ENCODE measurements at regions not wholly inside any gene's neighbourhood (a gene's known extent, or its start where the extent isn't known, plus 50 kb on each side); places are given as distances from the start of the nearest gene placed in this dataset.

- 0% methylated on average over 2 of the region's 2 CpGs for WGBS (ENCODE audit: insufficient coverage, low coverage, missing lambda C conversion rate)
- FAIRE-seq (no peak), DNase-seq (ENCODE audit: extremely low read depth in 1 of 4, low spot score in 3 of 4) (no peak), ATAC-seq (no peak)
- intact Hi-C loops (cut with micrococcal nuclease): no loop called here
- Histone ChIP-seq H3K9ac (ENCODE audit: insufficient read depth in 1 of 2, low read depth in 2 of 2, low read length in 2 of 2) (no peak overlapping the region), H2AFZ (ENCODE audit: low read depth, low read length) (no peak overlapping the region), H3K36me3 (ENCODE audit: control insufficient read depth, insufficient read depth, low read length) (no peaks in the 10 kb centered on the region), H3K9me3 (replicated peaks; ENCODE audit: control insufficient read depth, insufficient read depth, low read depth, low read length) (no peaks in the 10 kb centered on the region), H3K27ac (ENCODE audit: extremely low read depth, low read depth, low read length) (no peak overlapping the region), H3K79me2 (ENCODE audit: control insufficient read depth, insufficient read depth, low read length) (no peaks in the 10 kb centered on the region), H3K4me1 (replicated peaks in 1 of 2; ENCODE audit: control insufficient read depth in 2 of 2, insufficient read depth in 2 of 2, low read length in 2 of 2) (no peaks in the 10 kb centered on the region), H3K9me1 (ENCODE audit: control insufficient read depth, insufficient read depth, low read length) (no peaks in the 10 kb centered on the region), H3K4me3 (no peak overlapping the region), H4K20me1 (replicated peaks; ENCODE audit: control insufficient read depth, insufficient read depth, low read length) (no peaks in the 10 kb centered on the region), H3K4me2 (ENCODE audit: insufficient read depth, low read length) (no peak overlapping the region), H3K27me3 (ENCODE audit: control insufficient read depth in 2 of 2, insufficient read depth in 2 of 2, low read length in 2 of 2) (no peaks in the 10 kb centered on the region; a peak in 1 of 5 replicates)
- in situ Hi-C loops (cut with MboI): no loop called here
- ChIA-PET POLR2A (no interaction called here), CTCF (ENCODE audit: low intra/inter-chr PET ratio) (no interaction called here)
- BruUV-seq (replicated peaks): no TSS peak
- no peak for TF ChIP-seq BCOR (IDR thresholded peaks at IDR 0.05)
- no peak for TF ChIP-seq ZNF146 (CRISPR knock-in tag; IDR thresholded peaks at IDR 0.05; ENCODE audit: unreplicated experiment)
- TF ChIP-seq TCF7 (IDR thresholded peaks at IDR 0.05; ENCODE audit: borderline replicate concordance): no peak
- TF ChIP-seq ETS2 (tag; IDR thresholded peaks at IDR 0.05; ENCODE audit: borderline replicate concordance, poor library complexity, severe bottlenecking): no peak
- TF ChIP-seq RBM14 (IDR thresholded peaks at IDR 0.05; ENCODE audit: borderline replicate concordance, insufficient read depth, low read depth, low read length): no peak
- TF ChIP-seq CSDE1 (IDR thresholded peaks at IDR 0.05): no peak
- no peak for TF ChIP-seq DEAF1 (CRISPR knock-in tag; IDR thresholded peaks at IDR 0.05)
- no peak for TF ChIP-seq HOMEZ (CRISPR knock-in tag; IDR thresholded peaks at IDR 0.05)
- TF ChIP-seq BCL6 (CRISPR knock-in tag; IDR thresholded peaks at IDR 0.05): no peak
- no peak for TF ChIP-seq FOXA1 (IDR thresholded peaks at IDR 0.05; ENCODE audit: borderline replicate concordance)
- TF ChIP-seq ZBTB8A (IDR thresholded peaks at IDR 0.05; ENCODE audit: partially characterized antibody): no peak
- TF ChIP-seq ZNF512 (tag; IDR thresholded peaks at IDR 0.05): no peak
- no peak for TF ChIP-seq EGR1 (conservative IDR thresholded peaks at IDR 0.05)
- TF ChIP-seq ZNF609 (CRISPR knock-in tag; IDR thresholded peaks at IDR 0.05; ENCODE audit: borderline replicate concordance): no peak
Observed at GRCh38 chr14:71221119-71221518, 313.9 kb downstream of the PCNX1 start.

Measured in K562 (cell line).